OCI-LY3 (cell line): ENCODE measurements at regions not wholly inside any gene's neighbourhood (a gene's known extent, or its start where the extent isn't known, plus 50 kb on each side); places are given as distances from the start of the nearest gene placed in this dataset.
A peak's percentile ranks its signal among the peaks of the same experiment; 100 is the strongest.

Experiments used
- H2AFZ ChIP-seq: fragments of 200-600, 300-600 bp; shearing (Covaris generic); 2 replicates; pipeline ENCODE4 v1.6.0; 2014; ENCODE audit warnings: antibody characterized with exemption, low read depth, low read length
- H3K27ac ChIP-seq: fragments of 200-600, 300-600 bp; sonication (generic); 2 replicates; pipeline ENCODE4 v1.5.1; 2014; ENCODE audit warnings: mild to moderate bottlenecking, low read length, moderate library complexity, mixed read lengths
- H3K27me3 ChIP-seq: fragments of 200-600, 300-600 bp; sonication (generic); 2 replicates; pipeline ENCODE4 v1.6.1; 2014; ENCODE audit warnings: low read depth, low read length, mixed read lengths
- H3K36me3 ChIP-seq: fragments of 200-600, 300-600 bp; sonication (generic); replicated peaks from 2 replicates; pipeline ENCODE3; 2014; ENCODE audit warnings: low read depth, low read length, mixed read lengths
- H3K4me1 ChIP-seq: fragments of 300-600, 200-600 bp; sonication (generic); 2 replicates; pipeline ENCODE4 v1.6.1; 2014; ENCODE audit warnings: low read length, mixed read lengths
- H3K4me2 ChIP-seq: fragments of 200-600, 300-600 bp; sonication (generic); 2 replicates; pipeline ENCODE4 v1.6.1; 2014; ENCODE audit warnings: low read length, mixed read lengths
- H3K4me3 ChIP-seq: fragments of 300-600, 200-600 bp; sonication (generic); 2 replicates; pipeline ENCODE4 v1.5.1; 2014; ENCODE audit warnings: antibody characterized with exemption, mild to moderate bottlenecking, low read length, moderate library complexity
- H3K79me2 ChIP-seq: fragments of 300-600, 200-600 bp; shearing (Covaris generic); 2 replicates; pipeline ENCODE4 v1.6.1; 2014; ENCODE audit warnings: mild to moderate bottlenecking, low read length, mixed read lengths
- H3K9ac ChIP-seq: fragments of 300-600, 200-600 bp; shearing (Covaris generic); 2 replicates; pipeline ENCODE4 v1.6.0; 2014; ENCODE audit warnings: mild to moderate bottlenecking, low read length, moderate library complexity
- H3K9me3 ChIP-seq: fragments of 200-600, 300-600 bp; shearing (Covaris generic); 2 replicates; pipeline ENCODE4 v1.6.1; 2014; ENCODE audit warnings: low read length, mixed read lengths; ENCODE audit not compliant: insufficient read depth
- H4K20me1 ChIP-seq: fragments of 200-600, 300-600 bp; sonication (generic); 2 replicates; pipeline ENCODE4 v1.6.1; 2016; ENCODE audit warnings: low read length, mixed read lengths; ENCODE audit not compliant: insufficient read depth
- EZH2phosphoT487 ChIP-seq: fragments of 200-600 bp; shearing (Covaris generic); IDR thresholded peaks from 2 replicates; pipeline ENCODE4 v1.6.1; 2018; ENCODE audit warnings: antibody characterized with exemption, mixed run types, low read depth
- TF ChIP-seq, protein P1 (sequence below): fragments of 200-600, 300-600 bp; sonication (generic); IDR thresholded peaks from 2 replicates; pipeline ENCODE4 v1.5.1; 2014; ENCODE audit warnings: antibody characterized with exemption, low read length, low read depth

DNA sequence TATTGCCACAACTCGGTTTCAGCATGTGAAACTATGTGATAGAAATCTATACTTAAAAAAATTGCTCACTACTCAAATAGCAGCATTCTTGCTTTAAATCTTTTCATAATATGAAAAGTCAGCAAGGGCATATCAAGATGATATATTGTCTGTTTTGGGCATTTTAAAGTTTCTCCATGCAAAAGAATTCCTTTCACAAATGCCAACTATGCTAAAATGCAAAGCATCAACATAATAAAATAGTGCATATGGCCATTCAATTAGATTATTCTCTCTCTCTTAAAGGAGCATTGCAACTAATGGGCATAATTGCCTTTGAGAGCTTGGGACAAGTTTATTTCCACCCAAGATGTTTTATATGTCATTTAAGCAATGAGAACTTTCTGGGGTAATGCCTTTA is 475.1 kb downstream of the ZPLD1 start:
- H3K9ac ChIP-seq = no peak overlapping the region
- H3K27ac ChIP-seq = no peak overlapping the region
- H3K4me2 ChIP-seq = no peak overlapping the region
- H4K20me1 ChIP-seq = no peaks in the 10 kb centered on the region
- TF ChIP-seq EZH2phosphoT487 = no peak
- TF ChIP-seq, protein P1, sequence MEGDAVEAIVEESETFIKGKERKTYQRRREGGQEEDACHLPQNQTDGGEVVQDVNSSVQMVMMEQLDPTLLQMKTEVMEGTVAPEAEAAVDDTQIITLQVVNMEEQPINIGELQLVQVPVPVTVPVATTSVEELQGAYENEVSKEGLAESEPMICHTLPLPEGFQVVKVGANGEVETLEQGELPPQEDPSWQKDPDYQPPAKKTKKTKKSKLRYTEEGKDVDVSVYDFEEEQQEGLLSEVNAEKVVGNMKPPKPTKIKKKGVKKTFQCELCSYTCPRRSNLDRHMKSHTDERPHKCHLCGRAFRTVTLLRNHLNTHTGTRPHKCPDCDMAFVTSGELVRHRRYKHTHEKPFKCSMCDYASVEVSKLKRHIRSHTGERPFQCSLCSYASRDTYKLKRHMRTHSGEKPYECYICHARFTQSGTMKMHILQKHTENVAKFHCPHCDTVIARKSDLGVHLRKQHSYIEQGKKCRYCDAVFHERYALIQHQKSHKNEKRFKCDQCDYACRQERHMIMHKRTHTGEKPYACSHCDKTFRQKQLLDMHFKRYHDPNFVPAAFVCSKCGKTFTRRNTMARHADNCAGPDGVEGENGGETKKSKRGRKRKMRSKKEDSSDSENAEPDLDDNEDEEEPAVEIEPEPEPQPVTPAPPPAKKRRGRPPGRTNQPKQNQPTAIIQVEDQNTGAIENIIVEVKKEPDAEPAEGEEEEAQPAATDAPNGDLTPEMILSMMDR = no peak
- no peaks in the 10 kb centered on the region for H3K4me1 ChIP-seq
- no peaks in the 10 kb centered on the region for H3K36me3 ChIP-seq
- no peaks in the 10 kb centered on the region for H3K79me2 ChIP-seq
- H3K4me3 ChIP-seq = no peak overlapping the region
- H3K27me3 ChIP-seq = no peaks in the 10 kb centered on the region
- no peaks in the 10 kb centered on the region for H3K9me3 ChIP-seq
- no peak overlapping the region for H2AFZ ChIP-seq

DNA sequence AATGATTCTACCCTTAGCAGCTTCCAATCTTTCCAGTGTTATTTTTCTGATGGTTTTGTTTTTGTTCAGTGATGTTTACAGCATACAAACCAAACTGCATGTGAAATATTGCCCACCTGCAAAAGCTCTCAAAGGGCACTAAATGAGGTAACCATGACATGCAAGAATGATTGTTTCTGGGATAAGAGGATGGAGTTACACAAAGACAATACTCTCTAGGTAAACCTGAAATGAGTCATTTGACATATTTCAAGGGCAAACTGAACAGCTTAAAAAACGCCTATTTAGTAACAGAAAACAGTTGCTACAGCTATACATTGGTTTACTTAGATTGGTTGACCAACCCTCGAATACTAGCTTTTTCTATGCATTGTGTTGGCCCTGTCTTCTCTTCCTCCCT is 481.7 kb downstream of the ZPLD1 start:
- H3K9me3 ChIP-seq = no peaks in the 10 kb centered on the region
- H3K4me3 ChIP-seq = no peak overlapping the region
- H3K27me3 ChIP-seq = no peaks in the 10 kb centered on the region
- H3K36me3 ChIP-seq = no peaks in the 10 kb centered on the region
- no peaks in the 10 kb centered on the region for H3K79me2 ChIP-seq
- TF ChIP-seq, protein P1 = no peak
- TF ChIP-seq EZH2phosphoT487 = no peak
- no peak overlapping the region for H3K27ac ChIP-seq
- no peak overlapping the region for H3K9ac ChIP-seq
- H3K4me1 ChIP-seq = no peaks in the 10 kb centered on the region
- H4K20me1 ChIP-seq = no peaks in the 10 kb centered on the region
- H3K4me2 ChIP-seq = no peak overlapping the region
- no peak overlapping the region for H2AFZ ChIP-seq

DNA sequence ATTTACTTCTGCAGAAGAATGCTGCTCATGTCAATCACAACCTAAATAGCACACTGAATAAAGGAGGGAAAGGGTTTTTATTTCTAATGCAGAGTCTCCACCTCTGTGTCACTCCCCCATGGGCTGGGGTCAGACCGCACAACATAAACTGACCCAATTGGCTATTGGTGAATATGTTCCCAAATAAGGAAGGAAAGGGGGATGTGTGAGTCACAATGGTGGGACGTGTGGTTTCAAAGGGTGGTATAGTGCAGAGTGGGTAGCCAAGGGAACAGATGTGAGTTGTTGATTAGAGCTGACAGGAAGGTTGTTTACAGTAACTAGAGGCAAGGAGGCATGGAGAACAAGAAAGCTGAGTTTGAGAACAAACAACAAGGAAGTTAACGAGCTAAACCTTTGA is 491.8 kb downstream of the ZPLD1 start:
- H3K4me1 ChIP-seq = no peaks in the 10 kb centered on the region
- H3K4me2 ChIP-seq = no peak overlapping the region
- no peak overlapping the region for H3K4me3 ChIP-seq
- no peaks in the 10 kb centered on the region for H3K27me3 ChIP-seq
- H3K79me2 ChIP-seq = no peaks in the 10 kb centered on the region
- no peak overlapping the region for H3K27ac ChIP-seq
- no peaks in the 10 kb centered on the region for H4K20me1 ChIP-seq
- H2AFZ ChIP-seq = no peak overlapping the region
- peaks cover 15% of the 10 kb centered on the region; the same call in 1 of the 2 replicates for H3K9me3 ChIP-seq
- H3K9ac ChIP-seq = no peak overlapping the region
- peaks cover 7% of the 10 kb centered on the region for H3K36me3 ChIP-seq
- no peak for TF ChIP-seq EZH2phosphoT487
- TF ChIP-seq, protein P1 = no peak

DNA sequence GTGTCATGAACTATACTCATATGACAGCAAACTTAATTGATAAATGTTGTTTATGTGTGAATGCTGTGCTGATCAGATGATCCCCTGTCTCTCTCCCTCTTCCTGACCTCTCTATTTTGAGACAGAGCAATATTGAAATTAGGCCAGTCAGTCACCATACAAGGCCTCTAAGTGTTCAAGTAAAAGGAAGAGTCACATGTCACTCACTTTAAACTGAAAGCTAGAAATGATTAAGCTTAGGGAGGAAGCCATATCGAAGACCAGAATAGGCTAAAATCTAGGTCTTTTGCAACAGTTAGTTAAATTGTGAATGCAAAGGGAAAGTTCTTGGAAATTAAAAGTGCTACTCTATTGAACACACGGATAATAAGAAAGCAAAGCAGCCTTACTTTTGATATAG is 498.6 kb downstream of the ZPLD1 start:
- Histone ChIP-seq H3K36me3 (peaks cover 5% of the 10 kb centered on the region), H3K9ac (no peak overlapping the region), H3K4me1 (peaks cover 9% of the 10 kb centered on the region; the same call in 1 of the 2 replicates), H2AFZ (peak overlapping the region; percentile 35; the same call in 1 of the 2 replicates), H3K27me3 (no peaks in the 10 kb centered on the region), H3K4me3 (no peak overlapping the region), H3K4me2 (peak overlapping the region; percentile 13; the same call in 1 of the 2 replicates), H4K20me1 (no peaks in the 10 kb centered on the region), H3K27ac (0 out of 2 replicates have a peak overlapping the region, but pooled peaks have one; percentile 5), H3K79me2 (no peaks in the 10 kb centered on the region), H3K9me3 (0 out of 2 replicates have a peak, but pooled peaks cover 11% of the 10 kb centered on the region)
- TF ChIP-seq, protein P1 = no peak
- TF ChIP-seq EZH2phosphoT487 = no peak
